ENCODE measurements at regions not wholly inside any gene's neighbourhood (a gene's known extent, or its start where the extent isn't known, plus 50 kb on each side); places are given as distances from the start of the nearest gene placed in this dataset.

DNA sequence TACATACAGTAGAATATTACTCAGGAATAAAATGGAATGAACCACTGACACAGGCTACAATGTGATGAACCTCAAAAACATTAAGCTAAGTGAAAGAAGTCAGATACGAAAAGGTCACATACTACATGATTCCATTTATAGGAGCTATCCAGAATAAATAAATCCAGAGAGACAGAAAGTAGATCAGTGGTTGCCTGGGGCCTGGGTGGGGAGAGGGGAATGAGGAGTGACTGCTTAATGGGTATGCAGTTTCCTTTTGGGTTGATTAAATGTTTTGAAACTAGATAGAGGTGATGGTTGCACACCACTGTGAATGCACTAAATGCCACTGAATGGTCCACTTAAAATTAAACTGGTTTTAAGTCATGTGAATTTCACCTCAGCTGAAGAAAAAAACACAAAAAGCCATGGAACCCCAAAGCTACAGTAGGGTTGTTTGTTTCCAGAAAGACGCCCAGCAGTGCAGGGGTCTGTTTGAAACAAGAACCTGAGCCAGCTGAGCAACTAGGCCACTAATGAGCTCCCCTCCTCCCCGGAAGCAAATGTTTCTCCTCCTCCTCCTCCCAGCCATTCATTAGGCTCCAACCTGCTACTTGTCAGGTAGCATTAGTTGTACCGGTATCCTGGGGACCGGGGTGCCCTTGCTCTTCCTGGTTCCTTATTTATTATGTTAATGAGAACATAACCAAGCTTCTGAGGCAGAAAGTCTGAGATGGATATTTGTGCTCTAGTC lies 168.4 kb downstream of the EVX1 start:
- Histone ChIP-seq H3K4me3 (no peak overlapping the region), H3K36me3 (no peaks in the 10 kb centered on the region), H3K4me1 (no peaks in the 10 kb centered on the region), H3K27me3 (no peaks in the 10 kb centered on the region), H3K9me3 (no peaks in the 10 kb centered on the region), H3K27ac (no peak overlapping the region)
- DNase-seq: no peak
- ATAC-seq: no peak
- intact Hi-C loops (cut with DNase I): no loop called here
- TF ChIP-seq, protein P1, sequence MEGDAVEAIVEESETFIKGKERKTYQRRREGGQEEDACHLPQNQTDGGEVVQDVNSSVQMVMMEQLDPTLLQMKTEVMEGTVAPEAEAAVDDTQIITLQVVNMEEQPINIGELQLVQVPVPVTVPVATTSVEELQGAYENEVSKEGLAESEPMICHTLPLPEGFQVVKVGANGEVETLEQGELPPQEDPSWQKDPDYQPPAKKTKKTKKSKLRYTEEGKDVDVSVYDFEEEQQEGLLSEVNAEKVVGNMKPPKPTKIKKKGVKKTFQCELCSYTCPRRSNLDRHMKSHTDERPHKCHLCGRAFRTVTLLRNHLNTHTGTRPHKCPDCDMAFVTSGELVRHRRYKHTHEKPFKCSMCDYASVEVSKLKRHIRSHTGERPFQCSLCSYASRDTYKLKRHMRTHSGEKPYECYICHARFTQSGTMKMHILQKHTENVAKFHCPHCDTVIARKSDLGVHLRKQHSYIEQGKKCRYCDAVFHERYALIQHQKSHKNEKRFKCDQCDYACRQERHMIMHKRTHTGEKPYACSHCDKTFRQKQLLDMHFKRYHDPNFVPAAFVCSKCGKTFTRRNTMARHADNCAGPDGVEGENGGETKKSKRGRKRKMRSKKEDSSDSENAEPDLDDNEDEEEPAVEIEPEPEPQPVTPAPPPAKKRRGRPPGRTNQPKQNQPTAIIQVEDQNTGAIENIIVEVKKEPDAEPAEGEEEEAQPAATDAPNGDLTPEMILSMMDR (IDR thresholded peaks at IDR 0.05): no peak

DNA sequence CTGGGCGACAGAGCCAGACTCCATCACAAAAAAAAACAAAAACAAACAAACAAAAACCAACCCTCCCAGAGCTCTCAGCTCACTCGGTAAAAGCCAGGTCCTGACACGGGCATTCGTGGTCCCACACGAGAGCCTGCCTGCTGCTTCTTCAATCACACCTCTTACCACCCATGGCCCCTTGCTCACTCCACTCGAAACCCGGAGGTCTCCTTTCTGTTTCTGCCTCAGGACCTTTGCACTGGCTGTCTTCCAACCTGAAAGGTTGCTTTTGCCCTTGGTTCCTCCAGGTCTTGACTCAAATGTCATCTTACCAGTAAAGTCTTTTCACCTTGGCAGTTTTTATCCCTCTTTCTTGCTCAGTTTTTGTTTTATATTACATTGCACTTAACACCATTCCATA lies 169.6 kb downstream of the EVX1 start:
- Histone ChIP-seq H3K9me3 (no peaks in the 10 kb centered on the region), H3K4me3 (no peak overlapping the region), H3K27me3 (no peaks in the 10 kb centered on the region), H3K36me3 (no peaks in the 10 kb centered on the region), H3K27ac (no peak overlapping the region), H3K4me1 (no peaks in the 10 kb centered on the region)
- intact Hi-C loops (cut with DNase I): no loop called here
- ATAC-seq (no peak), DNase-seq (no peak)
- TF ChIP-seq, protein P1 (IDR thresholded peaks at IDR 0.05): no peak

DNA sequence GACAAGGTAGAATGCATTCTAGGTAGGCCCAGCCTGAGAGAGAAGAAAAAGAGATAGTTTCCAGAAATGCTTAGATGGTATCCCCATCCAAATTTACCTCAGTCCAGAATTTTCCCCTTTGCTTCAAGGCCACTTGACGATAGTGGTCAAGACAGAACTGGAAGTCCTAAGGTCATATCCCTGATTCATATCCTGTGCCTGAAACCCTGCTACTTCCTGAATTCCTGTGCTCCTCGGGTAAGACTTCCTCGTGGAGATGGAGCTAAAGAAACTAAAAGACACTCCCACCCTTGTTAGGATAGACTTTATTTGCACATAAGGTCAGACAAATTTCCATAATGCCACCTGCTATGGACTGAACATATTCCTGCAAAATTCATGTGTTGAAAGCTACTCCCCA lies 175.9 kb downstream of the EVX1 start:
- Histone ChIP-seq H3K9me3 (no peaks in the 10 kb centered on the region), H3K27ac (no peak overlapping the region), H3K4me3 (no peak overlapping the region), H3K36me3 (no peaks in the 10 kb centered on the region), H3K27me3 (no peaks in the 10 kb centered on the region), H3K4me1 (no peaks in the 10 kb centered on the region)
- DNase-seq (no peak), ATAC-seq (no peak)
- intact Hi-C loops (cut with DNase I): no loop called here
- TF ChIP-seq, protein P1 (IDR thresholded peaks at IDR 0.05): no peak

DNA sequence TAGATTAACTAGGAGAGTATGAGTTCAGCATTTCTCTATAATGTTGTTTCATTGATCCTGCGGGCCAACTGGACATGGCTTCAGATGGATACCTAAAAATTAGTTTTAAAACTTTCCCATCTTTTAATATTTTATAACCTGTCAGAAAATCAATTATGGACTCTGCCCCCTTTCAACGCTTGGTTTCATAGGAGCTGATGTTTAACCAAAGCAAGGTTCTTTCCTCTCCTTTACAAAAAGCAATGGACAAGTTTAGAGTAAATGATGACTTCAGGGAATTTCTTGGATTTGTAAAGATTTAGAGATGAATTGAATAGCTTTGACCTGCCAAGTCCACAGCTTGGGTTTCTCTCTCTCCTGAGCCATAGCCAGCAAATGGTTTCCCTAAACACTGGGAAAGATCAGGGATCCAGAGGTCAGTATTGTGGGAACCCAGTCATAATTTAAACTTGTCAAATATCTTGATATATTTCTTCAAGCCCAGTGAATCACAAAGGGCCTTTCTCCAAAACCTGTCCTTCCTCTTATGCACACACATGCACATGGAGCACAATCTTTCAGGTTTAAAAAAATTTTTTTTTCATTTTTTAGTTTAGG lies 177.1 kb downstream of the EVX1 start:
- no peak overlapping the region for H3K27ac ChIP-seq
- DNase-seq (no peak), ATAC-seq (no peak)
- intact Hi-C loops (cut with DNase I): no loop called here
- H3K4me1 ChIP-seq: no peaks in the 10 kb centered on the region
- TF ChIP-seq, protein P1 (IDR thresholded peaks at IDR 0.05): no peak
- H3K36me3 ChIP-seq: no peaks in the 10 kb centered on the region
- H3K9me3 ChIP-seq: no peaks in the 10 kb centered on the region
- H3K4me3 ChIP-seq: no peak overlapping the region
- no peaks in the 10 kb centered on the region for H3K27me3 ChIP-seq

DNA sequence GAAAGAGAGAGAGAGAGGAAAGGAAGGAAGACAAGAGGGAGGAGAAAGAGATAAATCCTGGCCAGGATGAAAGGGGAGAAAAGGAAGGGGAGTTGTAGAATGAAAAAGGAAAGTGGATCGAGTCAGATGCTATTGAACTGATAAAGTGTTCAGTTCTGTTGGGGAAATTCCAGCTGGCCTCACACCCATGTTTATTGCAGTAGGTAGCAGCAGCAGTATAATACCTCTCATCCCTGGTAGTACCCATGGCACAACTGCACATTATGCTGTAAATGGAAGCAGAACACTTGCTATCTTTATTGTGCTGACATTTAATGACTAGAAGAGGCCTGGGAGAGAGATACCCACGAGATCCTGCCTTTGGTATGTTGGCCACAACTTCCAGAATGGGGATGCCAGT lies 178.1 kb downstream of the EVX1 start:
- Histone ChIP-seq H3K4me3 (no peak overlapping the region), H3K36me3 (no peaks in the 10 kb centered on the region), H3K4me1 (no peaks in the 10 kb centered on the region), H3K27me3 (no peaks in the 10 kb centered on the region), H3K27ac (no peak overlapping the region), H3K9me3 (no peaks in the 10 kb centered on the region)
- no peak for DNase-seq
- TF ChIP-seq, protein P1 (IDR thresholded peaks at IDR 0.05): no peak
- no peak for ATAC-seq
- intact Hi-C loops (cut with DNase I): no loop called here
